Astrocyte (in vitro differentiated cells and primary cell): ENCODE measurements at regions not wholly inside any gene's neighbourhood (a gene's known extent, or its start where the extent isn't known, plus 50 kb on each side); places are given as distances from the start of the nearest gene placed in this dataset.

Experiments
- EZH2 ChIP-seq: IDR thresholded peaks from 2 replicates; pipeline ENCODE4 v1.6.1; 2012; ENCODE audit warnings: mild to moderate bottlenecking, low read length, inconsistent platforms; ENCODE audit not compliant: insufficient read depth
- TF ChIP-seq, protein P1 (sequence below): IDR thresholded peaks from 2 replicates; pipeline ENCODE4 v1.5.1; 2011; ENCODE audit warnings: low read depth, mild to moderate bottlenecking, inconsistent platforms, low read length, moderate library complexity; ENCODE audit not compliant: insufficient read depth

DNA sequence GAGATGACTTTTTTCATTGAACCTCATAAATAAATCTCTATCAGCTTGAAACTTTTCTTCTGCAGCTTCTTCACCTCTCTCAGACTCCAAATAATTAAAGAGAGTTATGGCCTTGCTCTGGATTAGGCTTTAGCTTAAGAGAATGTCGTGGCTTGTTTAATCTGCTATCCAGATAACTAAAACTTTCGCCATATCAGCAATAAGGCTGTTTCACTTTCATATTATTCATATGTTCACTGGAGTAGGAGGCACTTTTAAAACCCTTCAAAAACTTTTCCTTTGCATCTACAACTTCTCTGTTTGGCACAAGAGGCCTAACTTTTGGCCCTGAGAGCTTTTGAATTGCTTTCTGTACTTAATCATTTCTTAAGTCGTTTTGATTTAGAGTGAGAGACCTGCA lies 386.9 kb upstream of the FAM174A start:
- TF ChIP-seq, protein P1, sequence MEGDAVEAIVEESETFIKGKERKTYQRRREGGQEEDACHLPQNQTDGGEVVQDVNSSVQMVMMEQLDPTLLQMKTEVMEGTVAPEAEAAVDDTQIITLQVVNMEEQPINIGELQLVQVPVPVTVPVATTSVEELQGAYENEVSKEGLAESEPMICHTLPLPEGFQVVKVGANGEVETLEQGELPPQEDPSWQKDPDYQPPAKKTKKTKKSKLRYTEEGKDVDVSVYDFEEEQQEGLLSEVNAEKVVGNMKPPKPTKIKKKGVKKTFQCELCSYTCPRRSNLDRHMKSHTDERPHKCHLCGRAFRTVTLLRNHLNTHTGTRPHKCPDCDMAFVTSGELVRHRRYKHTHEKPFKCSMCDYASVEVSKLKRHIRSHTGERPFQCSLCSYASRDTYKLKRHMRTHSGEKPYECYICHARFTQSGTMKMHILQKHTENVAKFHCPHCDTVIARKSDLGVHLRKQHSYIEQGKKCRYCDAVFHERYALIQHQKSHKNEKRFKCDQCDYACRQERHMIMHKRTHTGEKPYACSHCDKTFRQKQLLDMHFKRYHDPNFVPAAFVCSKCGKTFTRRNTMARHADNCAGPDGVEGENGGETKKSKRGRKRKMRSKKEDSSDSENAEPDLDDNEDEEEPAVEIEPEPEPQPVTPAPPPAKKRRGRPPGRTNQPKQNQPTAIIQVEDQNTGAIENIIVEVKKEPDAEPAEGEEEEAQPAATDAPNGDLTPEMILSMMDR = no peak
- no peak for TF ChIP-seq EZH2
